C4-2B (cell line): ENCODE measurements at regions not wholly inside any gene's neighbourhood (a gene's known extent, or its start where the extent isn't known, plus 50 kb on each side); places are given as distances from the start of the nearest gene placed in this dataset.

ENCODE experiments used
- CTCF ChIP-seq: fragments of 450-650 bp; conservative IDR thresholded peaks from 2 replicates; pipeline ENCODE4 v1.5.1; 2017; ENCODE audit warnings: mild to moderate bottlenecking
- ZFX ChIP-seq: fragments of 450-650 bp; IDR thresholded peaks from 2 replicates; pipeline ENCODE4 v1.6.1; 2017

GRCh38 chr12:78331181-78331580, 500.5 kb downstream of the NAV3 start:
- TF ChIP-seq CTCF: no peak
- TF ChIP-seq ZFX: no peak
